Stimulated activated CD4-positive, alpha-beta T cell treated with anti-CD3 and anti-CD28 coated beads, Interleukin-1b, Interleukin-23, amount 100 ng/mL, for 48 hours (primary cell): ENCODE measurements at regions not wholly inside any gene's neighbourhood (a gene's known extent, or its start where the extent isn't known, plus 50 kb on each side); places are given as distances from the start of the nearest gene placed in this dataset.

Experiments
- DNase-seq: peaks from one replicate; pipeline ENCODE4 v3.0.0-alpha.2; 2020

DNA sequence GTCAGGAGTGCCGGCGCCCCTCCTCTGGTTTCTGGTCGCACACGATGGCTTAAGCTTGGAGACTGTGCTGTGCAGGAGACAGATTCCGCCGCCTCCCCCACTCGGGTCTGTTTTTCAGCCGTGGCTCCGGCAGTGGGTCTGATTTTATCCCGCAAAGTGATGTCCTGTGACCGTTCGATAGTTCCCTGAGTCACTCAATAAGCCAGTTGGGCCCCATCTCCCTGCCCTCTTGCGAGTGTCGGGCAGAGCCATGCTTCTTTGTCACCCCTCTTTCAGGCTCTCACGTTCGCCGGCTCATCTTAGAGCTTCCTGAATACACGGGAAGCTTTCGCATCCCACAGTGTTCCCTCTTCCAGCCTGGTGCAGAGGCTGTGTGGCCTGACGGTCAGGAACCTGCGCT is 127.8 kb upstream of the RFLNA start:
- DNase-seq = no peak

DNA sequence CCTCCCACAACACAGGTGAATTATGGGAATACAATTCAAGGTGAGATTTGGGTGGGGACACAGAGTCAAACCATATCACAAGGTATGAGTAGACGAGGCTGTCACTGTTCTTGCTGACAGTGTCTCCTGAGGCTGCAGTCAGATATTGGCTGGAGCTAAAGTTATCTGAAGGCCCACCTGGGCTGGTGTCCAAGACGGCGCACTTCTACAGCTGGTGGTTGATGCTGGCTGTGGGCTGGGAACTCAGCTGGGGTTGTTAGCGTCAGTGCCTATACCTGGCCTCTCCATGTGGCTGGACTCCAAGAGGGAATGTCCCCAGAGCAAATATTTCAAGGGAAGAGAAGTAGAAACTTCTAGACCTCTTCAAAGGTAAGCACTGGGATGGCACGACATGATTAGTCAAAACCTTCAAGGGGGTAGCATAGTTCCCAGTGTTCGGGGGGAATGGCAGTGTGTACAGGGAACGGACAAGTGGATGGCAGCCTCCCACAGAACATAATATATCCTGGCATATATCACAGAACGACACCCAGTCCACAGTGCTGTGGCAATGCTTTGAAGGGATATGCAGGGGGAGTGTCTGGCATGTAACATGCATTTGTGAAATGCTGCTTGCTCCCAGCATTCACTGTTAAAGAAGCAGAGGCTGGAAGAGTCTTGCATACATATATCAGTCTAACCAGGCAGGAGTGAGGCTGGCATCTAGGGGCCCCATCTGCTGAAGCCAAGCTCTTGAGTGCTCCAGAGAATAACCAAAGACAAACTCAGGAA is 126.7 kb upstream of the RFLNA start:
- no peak for DNase-seq

DNA sequence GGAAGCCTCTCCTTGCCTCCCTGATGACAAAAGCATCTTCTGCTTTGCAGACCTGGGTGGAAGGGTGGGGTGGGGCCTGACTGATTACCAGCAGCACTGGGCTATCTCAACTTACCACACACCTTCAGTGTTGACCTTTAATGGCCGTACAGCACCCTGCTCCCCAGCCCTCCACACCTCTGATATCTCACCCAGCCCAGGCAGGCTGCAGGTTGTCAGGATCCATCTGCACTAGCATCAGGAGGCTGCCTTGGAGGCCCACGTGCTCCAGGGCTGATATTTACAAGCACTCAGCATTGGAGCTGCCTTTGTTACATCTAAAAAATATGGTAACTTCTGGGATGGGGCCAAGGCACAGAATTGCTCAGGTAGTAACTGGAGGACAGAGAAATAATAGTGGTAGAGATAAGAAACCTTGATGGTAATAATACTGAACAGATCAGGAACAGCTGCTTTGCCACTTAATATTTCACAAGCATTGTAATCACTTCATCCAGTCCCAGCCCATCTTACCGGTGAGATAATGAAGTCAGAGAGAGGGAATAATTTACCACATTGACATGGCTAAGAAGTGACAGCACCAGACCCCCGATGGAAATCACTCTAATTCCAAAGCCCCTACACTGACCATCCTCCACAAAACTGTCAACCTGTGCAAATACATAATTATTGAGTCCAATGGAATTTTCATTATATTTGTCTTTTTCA is 125.2 kb upstream of the RFLNA start:
- DNase-seq = no peak

DNA sequence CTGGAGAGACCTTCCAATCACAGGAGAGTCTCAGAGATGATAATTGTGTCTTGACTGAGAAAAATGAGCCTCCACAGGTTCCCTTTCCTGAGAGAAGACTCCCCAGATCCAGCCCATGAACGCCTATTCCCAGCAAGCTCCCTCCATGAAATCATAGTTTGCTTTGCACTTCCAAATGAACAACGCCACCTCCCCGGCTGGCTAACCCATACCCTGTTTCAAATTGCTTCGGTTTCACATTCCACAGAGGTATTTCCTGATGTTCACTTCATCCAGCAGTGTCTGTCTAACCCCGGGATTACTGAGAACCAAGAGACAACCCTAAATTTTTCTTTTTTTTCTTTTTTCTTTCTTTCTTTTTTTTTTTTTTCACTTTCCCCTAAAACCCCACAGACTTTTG is 124.1 kb upstream of the RFLNA start:
- DNase-seq = no peak

DNA sequence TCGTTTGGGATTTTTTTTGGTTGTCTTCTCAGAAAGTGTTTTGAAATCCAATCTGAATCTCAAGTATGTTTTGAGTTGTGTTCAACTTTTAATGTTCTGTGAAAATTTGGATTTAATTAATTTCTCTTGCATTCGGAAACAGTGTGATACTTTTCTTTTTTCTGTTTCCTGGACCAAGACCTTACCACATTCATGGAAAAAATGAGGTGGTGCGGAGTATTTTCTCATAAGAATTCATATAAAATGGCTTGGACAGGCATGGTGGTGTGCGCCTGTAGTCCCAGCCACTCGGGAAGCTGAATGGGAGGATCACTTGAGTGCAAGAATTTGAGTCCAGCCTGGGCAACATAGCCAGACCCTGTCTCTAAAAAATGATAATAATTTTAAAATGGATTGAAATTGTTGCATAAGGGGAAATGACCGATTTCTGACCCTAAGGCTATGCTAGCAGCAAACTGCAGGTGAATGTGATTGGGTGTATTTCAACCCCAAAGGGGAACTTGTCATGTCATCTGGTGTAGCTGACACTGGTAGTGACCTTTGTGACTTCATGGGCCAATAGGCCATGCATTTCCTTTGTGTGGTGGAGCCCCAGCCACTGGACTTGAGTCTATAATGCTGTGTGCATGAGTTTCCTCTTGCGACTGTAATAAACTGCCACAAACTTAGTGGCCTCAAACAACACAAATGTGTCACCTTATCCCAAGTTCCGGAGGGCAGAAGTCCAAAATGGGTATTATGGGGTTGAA is 123.5 kb upstream of the RFLNA start:
- no peak for DNase-seq

DNA sequence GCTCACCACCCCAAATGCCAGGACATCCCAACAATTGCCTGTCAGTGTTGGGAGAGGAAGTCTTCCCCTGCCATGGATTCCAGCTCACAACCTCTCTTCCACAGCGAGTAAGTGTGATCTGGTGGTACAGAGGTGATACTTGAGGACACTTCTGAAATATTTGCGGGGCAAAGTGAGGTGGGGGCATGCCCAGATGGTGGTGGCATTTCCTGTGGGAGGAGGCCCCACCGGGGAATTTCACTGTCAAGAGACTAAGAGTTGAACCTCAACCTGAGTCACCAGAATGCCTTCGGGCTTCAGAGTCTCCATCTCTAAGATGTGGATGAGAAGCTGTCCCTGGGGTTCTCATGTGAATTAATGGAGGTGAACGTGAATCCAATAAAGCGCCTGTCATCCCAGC is 122.3 kb upstream of the RFLNA start:
- DNase-seq = no peak

DNA sequence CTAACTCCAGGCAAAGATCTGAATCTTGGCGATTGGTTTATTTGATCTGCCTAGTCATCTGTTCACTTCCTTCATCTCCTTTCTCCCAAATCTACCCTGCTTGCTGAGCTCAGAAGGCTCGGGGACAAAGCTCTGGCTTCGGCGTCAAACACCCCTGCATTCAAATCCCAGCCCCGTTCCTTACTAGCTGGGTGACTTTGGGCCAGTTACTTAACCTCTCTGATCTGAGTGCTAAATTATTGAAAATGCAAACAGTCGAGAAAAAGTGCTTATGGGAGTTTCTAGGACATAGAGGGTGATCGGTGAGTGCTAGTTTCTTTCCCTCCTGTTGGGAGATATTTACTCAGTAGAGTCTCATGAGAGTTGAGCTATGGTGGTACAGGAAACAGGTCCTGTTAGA is 121.2 kb upstream of the RFLNA start:
- no peak for DNase-seq

DNA sequence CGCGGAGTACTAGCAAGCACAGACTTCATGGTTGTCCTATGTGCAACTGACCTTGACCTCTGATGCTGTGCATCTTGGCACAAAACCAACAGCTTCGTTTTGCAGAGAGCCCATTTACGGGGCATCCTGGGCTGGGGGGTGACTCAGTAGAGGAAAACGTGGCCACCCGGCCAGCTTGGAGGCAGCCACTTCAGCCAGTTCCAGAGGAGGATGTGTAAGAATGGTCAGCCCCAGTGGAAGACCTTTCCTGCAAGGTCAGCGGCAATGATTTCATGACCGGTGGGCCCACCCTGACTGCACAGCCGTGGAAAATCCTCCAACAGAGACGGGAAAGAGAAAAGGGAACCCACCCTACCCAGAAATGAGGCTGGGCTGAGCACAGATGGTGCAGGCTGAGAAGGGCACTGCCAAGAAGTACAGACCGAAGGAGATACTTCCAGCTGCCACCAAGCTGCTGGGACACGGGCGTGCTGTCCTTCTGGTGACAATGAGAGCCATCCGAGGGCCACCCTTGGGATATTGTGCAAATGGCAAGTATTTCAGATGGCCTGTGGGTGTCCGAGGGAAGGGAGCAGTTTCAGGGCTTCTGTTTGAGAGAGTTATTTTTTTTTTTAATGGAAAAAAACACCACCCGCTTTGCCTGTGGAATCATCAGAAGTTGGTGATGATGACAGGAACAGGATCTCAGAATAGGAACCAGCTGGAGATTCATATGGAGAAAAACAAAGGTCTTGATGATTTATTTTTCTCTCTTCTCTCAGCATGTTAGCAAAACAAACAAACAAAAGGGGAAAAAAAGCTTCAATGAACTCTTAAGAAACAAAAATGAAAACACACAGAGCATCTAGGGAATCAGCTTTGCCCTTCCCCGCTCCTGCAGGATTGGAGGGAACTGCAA is 120.2 kb upstream of the RFLNA start:
- no peak for DNase-seq

DNA sequence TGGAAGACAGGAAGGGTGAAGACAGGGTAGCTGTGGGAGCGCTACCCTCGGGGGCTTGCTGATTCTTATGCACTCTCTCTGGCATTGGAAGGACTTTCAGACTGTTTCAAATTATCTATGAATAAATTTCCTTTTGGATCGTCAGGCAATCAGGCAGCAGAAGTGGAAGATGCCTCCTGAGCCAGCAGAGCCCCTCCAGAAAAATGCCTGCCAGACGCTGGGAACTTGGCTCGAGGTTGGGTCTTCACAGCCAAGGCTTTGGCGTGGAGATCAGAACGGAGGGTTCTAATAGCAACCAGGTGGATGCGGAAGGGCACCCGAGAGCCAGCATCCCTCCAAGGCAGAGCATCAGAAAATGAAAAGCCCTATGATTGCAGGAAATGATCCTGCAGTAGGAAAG is 119.2 kb upstream of the RFLNA start:
- no peak for DNase-seq

DNA sequence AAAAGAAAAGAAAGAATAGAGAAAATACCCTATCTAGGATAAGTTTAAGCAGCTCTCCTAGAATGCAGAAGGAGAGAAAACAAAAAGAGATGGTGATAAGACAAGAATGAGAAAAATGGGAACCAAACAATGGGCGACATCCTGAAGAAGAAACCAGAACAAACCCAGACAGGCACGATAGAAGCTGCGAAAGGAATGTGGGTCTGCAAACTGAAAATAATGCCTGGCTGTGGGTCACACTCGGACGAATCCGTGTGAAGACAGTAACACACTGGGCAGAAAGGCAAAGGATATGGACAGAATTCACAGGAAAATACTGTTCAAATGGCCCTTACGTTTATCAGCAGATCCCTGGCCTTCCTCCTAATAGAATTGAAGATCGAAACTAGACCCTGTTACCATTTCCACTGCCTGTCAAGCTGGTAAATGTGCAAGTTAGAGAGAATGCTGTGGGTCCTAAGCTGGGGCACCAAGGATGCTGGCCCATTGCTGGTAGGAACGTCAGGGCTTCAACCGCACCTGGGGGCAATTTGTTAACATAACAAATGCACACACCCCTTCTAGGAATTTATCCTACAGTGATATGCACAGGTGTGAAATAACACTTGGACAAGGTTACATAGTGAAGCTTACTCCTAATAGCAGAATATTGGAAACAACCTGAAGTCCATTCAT is 117.5 kb upstream of the RFLNA start:
- no peak for DNase-seq

DNA sequence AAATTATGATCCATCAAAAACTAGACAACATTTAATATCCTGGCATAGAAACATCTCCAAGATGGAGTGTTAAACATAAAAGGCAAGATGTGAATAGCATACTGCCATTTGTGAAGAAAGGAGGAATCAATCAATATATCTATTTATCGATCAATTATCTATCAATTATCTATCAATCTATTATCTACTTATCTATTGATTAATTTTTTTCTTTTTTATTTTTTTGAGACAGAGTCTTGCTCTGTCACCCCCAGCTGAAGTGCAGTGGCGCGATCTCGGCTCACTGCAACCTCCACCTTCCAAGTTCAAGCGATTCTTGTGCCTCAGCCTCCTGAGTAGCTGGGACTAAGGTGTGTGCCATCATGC is 117.0 kb upstream of the RFLNA start:
- no peak for DNase-seq

DNA sequence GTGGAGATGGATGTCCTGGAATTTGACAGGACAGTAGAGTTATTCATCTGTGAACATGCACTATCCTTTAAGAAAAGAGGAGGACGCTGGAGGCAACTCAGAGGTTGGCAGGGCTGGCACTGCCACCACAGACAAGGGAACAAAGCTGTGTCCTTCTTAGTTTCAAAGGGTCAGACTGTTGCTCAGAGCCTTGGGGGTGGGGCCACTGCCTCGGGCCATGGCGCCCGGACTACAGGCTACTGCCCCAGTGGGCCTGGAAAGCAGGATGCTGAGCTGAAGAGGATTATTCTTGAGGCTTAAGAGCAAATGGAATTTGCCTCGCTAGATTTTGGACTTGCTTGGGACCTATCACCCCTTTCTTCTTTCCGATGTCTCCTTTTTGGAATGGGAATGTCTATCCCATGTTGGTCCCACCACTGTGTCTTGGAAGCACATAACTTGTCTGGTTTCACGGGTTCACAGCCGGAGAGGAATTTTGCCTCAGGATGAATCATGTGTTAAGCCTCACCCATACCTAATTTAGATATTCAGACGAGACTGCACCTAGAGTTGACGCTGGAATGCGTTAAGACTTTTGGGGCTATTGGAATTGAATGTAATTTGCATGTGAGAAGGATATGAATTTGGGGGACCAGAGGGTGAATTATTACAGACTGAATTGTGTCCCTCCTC is 114.8 kb upstream of the RFLNA start:
- DNase-seq = no peak

DNA sequence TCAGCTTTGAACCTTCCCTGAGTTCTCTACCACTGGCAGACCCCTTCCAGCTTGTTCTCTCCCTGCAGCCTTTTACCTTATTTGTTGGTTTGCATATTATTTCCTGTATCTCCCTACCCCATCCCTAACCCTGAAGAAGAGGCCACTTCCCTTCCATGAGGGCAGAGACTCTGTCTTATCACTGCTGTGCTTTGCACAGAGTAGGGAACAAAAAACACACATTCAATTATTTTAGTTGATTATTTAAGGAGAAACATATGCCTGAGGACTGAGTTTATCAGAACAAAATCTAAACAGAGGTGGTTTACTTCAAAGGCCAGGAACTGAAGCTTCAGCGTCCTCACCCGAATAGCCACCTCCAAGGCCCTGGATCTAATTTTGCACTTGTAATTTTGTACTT is 111.7 kb upstream of the RFLNA start:
- no peak for DNase-seq

DNA sequence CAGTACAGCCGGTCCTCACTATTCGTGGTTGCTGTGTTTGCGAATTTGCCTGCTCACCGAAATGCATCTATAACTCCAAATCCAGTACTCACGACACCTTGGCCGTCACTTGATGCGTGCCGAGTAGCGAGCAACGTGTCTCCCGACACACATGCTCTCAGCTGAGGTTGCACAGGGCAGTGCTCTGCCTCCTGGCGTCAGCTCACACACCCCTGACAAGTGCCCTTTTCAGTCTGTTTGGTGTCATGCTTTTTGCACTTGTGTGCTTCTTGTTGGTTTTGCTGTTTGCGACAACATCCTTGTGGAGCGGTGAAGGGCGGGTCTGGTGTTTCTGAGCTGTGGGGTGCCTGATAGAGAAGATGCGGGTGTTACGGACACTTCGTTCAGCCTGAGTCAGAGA is 110.4 kb upstream of the RFLNA start:
- DNase-seq = no peak

DNA sequence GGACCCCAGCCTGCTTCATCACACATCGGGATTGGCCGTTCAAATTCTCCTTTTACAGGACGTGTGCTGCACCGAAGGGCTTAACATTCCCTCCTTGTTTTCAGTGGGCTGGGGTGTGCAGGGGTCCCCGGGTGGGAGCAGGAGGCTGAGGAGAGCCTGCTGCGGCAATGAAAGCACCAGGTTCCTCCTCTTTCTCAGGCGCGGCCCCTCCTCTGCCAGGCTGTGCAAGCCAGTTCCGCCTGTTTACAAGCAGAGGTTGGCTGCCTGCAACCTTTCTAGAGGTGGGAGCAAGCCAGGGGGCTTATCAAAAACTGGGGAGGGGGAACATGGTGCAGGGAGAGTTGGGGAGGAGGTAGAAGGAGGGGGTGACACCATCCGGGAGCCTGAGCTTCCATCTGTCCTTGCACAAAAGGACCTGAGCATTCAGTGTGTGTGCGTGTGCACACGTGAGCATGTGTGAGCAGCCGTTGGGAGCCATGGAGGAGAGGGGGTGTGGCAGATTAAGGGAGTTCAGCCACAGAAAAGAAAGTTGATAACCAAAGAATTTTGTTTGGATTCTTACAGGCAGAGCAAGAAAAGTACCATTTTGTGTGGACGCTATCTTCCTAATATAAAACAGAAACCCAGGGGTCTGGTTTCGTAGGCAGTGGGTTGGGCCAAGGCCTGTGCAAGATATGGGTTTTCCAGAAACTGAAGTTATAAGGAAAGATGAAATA is 108.8 kb upstream of the RFLNA start:
- no peak for DNase-seq

DNA sequence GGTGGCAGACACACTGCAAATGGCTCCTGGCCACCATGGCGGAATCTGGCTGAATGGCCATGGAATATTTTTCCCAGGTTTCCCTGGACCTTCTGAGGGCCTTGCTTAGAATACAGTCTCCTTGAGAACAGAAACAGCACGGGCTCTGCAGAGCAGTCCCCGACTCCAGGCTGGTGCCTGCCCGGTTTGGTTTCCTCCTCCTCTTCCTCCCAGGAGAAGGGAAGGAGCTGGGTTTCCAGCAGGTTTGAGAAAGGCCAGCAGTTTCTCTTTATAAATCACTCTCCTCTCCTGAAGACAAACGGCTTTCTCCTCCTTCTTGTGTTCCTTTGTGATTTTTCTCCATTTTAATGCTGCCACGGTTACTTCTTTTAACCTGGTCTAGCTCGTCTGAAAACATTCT is 106.8 kb upstream of the RFLNA start:
- no peak for DNase-seq

DNA sequence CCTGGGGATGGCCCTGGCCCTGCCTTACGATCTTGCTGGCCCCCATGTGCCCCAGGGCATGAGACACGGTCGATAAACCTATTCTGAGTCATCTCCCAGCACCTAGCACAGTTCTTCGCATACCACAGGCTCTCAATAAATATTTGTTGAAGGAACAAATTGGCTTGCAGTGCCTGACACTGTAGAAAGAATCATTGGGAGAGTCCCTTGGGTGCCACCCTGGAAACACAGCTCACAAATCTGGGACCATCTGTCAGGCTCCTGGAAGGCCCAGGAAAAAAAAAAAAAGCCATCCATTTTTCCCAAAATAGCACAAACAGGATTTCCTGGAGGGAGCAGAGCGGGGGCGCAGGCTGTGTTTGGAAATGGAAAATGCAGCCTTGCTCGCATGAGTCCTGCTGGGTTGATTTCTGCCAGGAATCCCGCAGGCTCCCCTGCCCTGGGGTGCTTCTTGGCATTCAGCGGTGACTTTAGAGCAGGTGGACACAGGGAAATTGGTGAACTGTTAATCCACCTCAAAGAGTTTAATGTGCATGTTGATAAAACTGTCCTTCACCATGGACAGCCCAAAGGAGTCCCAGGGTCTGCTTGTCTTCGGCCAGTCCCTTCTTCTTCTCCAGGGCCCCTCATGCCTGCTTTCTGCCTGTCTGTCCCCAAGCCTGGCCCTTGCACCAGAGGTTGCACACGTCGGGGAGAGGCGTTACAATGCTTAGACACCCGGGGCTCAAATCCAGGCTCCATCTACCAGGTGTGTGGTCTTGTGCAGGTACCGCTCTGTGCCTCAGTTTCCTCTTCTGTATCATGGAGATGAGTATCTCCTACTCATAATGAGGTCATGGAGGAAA is 106.1 kb upstream of the RFLNA start:
- DNase-seq = no peak

DNA sequence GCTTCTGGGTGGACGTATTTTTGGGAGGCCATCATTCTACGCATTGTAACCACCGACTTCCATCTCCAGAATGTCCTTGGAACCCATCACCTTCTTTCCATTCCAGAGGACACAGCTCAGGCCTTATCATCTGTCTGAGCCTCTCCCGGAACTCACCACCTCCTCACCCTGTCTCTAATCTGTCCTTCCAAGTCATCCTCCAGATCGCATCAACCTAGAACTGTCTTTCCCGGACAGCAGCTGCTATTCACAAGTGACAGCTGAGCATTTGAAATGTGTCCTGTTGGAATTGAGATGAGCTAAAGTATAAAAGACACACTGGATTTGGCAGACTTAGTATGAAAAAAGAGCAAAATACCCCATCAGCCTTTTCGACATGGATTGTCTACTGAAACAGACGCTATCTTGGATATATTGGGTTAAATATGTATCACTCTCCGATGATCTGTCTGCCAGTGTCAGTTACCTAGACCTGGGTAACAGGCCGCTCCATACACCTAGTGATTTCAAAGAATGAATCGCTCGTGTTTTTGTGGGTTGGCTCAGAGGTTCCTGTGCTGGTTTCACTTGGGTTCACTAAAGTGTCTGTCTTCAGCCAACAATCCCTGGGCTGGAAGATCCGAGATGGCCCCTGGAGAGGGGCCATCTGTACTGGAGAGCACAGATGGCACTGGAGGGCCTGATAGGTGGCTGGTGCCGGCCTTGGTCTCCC is 104.4 kb upstream of the RFLNA start:
- no peak for DNase-seq

DNA sequence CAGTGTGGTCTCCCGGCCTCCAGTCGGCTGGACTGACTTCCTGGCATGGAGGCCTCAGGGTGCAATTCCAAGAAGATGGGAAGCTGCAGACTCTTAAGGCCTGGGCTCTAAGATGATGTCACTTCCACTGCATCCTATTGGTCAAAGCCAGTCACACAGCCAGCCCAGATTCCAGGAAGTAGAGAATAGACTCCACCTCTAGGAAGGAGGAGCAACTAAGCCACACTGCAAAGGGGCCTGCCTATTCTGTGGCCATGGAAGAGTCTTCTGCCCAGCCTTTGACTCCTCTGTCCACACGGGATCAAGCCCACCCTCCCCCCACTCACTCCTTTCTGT is 103.9 kb upstream of the RFLNA start:
- no peak for DNase-seq

DNA sequence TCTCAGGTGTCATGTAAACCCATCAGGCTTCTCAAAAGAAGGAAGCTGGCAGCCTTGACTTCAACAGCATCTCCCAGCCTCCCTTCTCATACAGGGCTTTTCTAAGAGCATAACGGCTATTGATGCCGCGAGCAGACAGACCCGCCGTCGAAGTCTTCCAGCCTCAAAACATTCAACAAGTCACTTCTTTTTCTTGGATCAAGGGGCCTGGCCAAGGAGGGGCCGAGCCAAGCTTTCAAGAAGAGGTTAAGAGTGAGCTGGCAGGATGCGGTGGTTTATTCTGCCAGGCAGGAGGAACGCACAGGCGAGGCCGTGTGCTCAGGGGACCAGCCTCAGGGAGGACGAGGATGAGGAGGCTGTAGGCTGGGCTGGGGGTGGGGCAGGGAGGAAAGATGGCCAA is 102.9 kb upstream of the RFLNA start:
- DNase-seq = no peak
